Lower leg skin (tissue), 3 donors: ENCODE measurements at regions not wholly inside any gene's neighbourhood (a gene's known extent, or its start where the extent isn't known, plus 50 kb on each side); places are given as distances from the start of the nearest gene placed in this dataset.

Experiments
- CTCF ChIP-seq, 3 donors: fragments of 450-650 bp; IDR thresholded peaks; one replicate each; pipeline ENCODE4 v1.5.1; 2016; ENCODE audit warnings: antibody characterized with exemption in 3 of 3, mild to moderate bottlenecking in 3 of 3, moderate library complexity in 2 of 3
- POLR2A ChIP-seq, 2 donors: fragments of 450-650 bp; IDR thresholded peaks; one replicate each; pipeline ENCODE4 v1.6.1; 2016 to 2017; ENCODE audit warnings: antibody characterized with exemption in 2 of 2, mild to moderate bottlenecking in 1 of 2, moderate library complexity in 1 of 2

- TF ChIP-seq CTCF (IDR thresholded peaks at IDR 0.05) (no peak), POLR2A (IDR thresholded peaks at IDR 0.05) (no peak)
Measured at GRCh38 chr12:20039562-20039961, 328.8 kb upstream of the PDE3A start.
